Ovary (tissue), 3 donors: ENCODE measurements at regions not wholly inside any gene's neighbourhood (a gene's known extent, or its start where the extent isn't known, plus 50 kb on each side); places are given as distances from the start of the nearest gene placed in this dataset.

Experiments
- EP300 ChIP-seq: sonication (generic); formaldehyde crosslinking; IDR thresholded peaks from one replicate; pipeline ENCODE4 v1.6.1; 2017; ENCODE audit warnings: antibody characterized with exemption
- TF ChIP-seq, protein P1 (sequence below), 3 donors: fragments of 450-650 bp in 2 of 3; fragments of 200-600 bp in 1 of 3; IDR thresholded peaks; one replicate each; pipeline versions ENCODE4 v1.5.1 to v1.8.0; 2016 to 2022; ENCODE audit warnings: antibody characterized with exemption in 3 of 3, mild to moderate bottlenecking in 1 of 3
- donor health status: DM: no; HTN: no; CAD: no.

- no peak for TF ChIP-seq EP300
- TF ChIP-seq, protein P1, sequence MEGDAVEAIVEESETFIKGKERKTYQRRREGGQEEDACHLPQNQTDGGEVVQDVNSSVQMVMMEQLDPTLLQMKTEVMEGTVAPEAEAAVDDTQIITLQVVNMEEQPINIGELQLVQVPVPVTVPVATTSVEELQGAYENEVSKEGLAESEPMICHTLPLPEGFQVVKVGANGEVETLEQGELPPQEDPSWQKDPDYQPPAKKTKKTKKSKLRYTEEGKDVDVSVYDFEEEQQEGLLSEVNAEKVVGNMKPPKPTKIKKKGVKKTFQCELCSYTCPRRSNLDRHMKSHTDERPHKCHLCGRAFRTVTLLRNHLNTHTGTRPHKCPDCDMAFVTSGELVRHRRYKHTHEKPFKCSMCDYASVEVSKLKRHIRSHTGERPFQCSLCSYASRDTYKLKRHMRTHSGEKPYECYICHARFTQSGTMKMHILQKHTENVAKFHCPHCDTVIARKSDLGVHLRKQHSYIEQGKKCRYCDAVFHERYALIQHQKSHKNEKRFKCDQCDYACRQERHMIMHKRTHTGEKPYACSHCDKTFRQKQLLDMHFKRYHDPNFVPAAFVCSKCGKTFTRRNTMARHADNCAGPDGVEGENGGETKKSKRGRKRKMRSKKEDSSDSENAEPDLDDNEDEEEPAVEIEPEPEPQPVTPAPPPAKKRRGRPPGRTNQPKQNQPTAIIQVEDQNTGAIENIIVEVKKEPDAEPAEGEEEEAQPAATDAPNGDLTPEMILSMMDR (IDR thresholded peaks at IDR 0.05), result no peak
Measured at GRCh38 chr17:74062234-74062633, 141.2 kb upstream of the RPL38 start.
